ENCODE measurements at regions not wholly inside any gene's neighbourhood (a gene's known extent, or its start where the extent isn't known, plus 50 kb on each side); places are given as distances from the start of the nearest gene placed in this dataset.

- no peak overlapping the region for H3K4me3 ChIP-seq (ENCODE audit: low read depth, low read length)
- TF ChIP-seq CTCF (IDR thresholded peaks at IDR 0.05; ENCODE audit: borderline replicate concordance, insufficient read depth, low read depth, low read length) = no peak
Observed at GRCh38 chr15:77815015-77815414, 182.3 kb upstream of the LINGO1 start.

GRCh38 chr15:77812664-77813063 lies 180.0 kb upstream of the LINGO1 start:
- no peak for TF ChIP-seq CTCF (IDR thresholded peaks at IDR 0.05; ENCODE audit: borderline replicate concordance, insufficient read depth, low read depth, low read length)
- no peak overlapping the region for H3K4me3 ChIP-seq (ENCODE audit: low read depth, low read length)

GRCh38 chr15:77811270-77811669 lies 178.6 kb upstream of the LINGO1 start:
- no peak overlapping the region for H3K4me3 ChIP-seq (ENCODE audit: low read depth, low read length)
- TF ChIP-seq CTCF (IDR thresholded peaks at IDR 0.05; ENCODE audit: borderline replicate concordance, insufficient read depth, low read depth, low read length) = no peak

- no peak for TF ChIP-seq CTCF (IDR thresholded peaks at IDR 0.05; ENCODE audit: borderline replicate concordance, insufficient read depth, low read depth, low read length)
- H3K4me3 ChIP-seq (ENCODE audit: low read depth, low read length) = no peak overlapping the region
Observed at GRCh38 chr15:77810130-77810571, 177.4 kb upstream of the LINGO1 start.

GRCh38 chr15:77808581-77809177 lies 176.0 kb upstream of the LINGO1 start:
- no peak overlapping the region for H3K4me3 ChIP-seq (ENCODE audit: low read depth, low read length)
- TF ChIP-seq CTCF (IDR thresholded peaks at IDR 0.05; ENCODE audit: borderline replicate concordance, insufficient read depth, low read depth, low read length) = no peak

- H3K4me3 ChIP-seq (ENCODE audit: low read depth, low read length) = no peak overlapping the region
- no peak for TF ChIP-seq CTCF (IDR thresholded peaks at IDR 0.05; ENCODE audit: borderline replicate concordance, insufficient read depth, low read depth, low read length)
Observed at GRCh38 chr15:77808075-77808474, 175.4 kb upstream of the LINGO1 start.

- no peak for TF ChIP-seq CTCF (IDR thresholded peaks at IDR 0.05; ENCODE audit: borderline replicate concordance, insufficient read depth, low read depth, low read length)
- H3K4me3 ChIP-seq (ENCODE audit: low read depth, low read length) = no peak overlapping the region
Observed at GRCh38 chr15:77807611-77808010, 174.9 kb upstream of the LINGO1 start.
